Cardiac muscle cell (in vitro differentiated cells and primary cell): ENCODE measurements at regions not wholly inside any gene's neighbourhood (a gene's known extent, or its start where the extent isn't known, plus 50 kb on each side); places are given as distances from the start of the nearest gene placed in this dataset.

Source experiments
- DNase-seq, 2 donors: peaks; one replicate each; pipeline versions ENCODE4 v3.0.0 to v3.0.0-alpha.2; 2010 to 2017; ENCODE audit warnings: low read depth in 1 of 2, low spot score in 1 of 2
- H3K27ac ChIP-seq: fragments of 200-600 bp; sonication (generic); 2 replicates; pipeline ENCODE4 v1.5.1; 2016
- H3K27me3 ChIP-seq: fragments of 200-600 bp; sonication (generic); 2 replicates; pipeline ENCODE4 v1.6.0; 2016; ENCODE audit warnings: control low read depth
- H3K36me3 ChIP-seq: fragments of 200-600 bp; sonication (generic); 2 replicates; pipeline ENCODE4 v1.5.1; 2016; ENCODE audit warnings: control low read depth
- H3K4me1 ChIP-seq: fragments of 200-600 bp; sonication (generic); 2 replicates; pipeline ENCODE4 v1.8.1; 2017; ENCODE audit warnings: low read depth, mild to moderate bottlenecking, mixed run types
- H3K4me3 ChIP-seq: fragments of 200-600 bp; sonication (generic); 2 replicates; pipeline ENCODE4 v1.5.1; 2016; ENCODE audit warnings: mild to moderate bottlenecking
- H3K9me3 ChIP-seq: fragments of 200-600 bp; sonication (generic); 2 replicates; pipeline ENCODE4 v1.5.1; 2017; ENCODE audit warnings: low read depth, mild to moderate bottlenecking, control low read depth
- CTCF ChIP-seq: IDR thresholded peaks from 2 replicates; pipeline ENCODE4 v1.5.1; 2012; ENCODE audit warnings: low read depth, mild to moderate bottlenecking, low read length

GRCh38 chr1:118617916-118618315 lies 370.2 kb downstream of the TBX15 start:
- Histone ChIP-seq H3K27me3 (no peaks in the 10 kb centered on the region), H3K36me3 (no peaks in the 10 kb centered on the region), H3K27ac (no peak overlapping the region), H3K9me3 (no peaks in the 10 kb centered on the region), H3K4me1 (no peaks in the 10 kb centered on the region), H3K4me3 (no peak overlapping the region)
- DNase-seq = no peak
- TF ChIP-seq CTCF = no peak

DNA sequence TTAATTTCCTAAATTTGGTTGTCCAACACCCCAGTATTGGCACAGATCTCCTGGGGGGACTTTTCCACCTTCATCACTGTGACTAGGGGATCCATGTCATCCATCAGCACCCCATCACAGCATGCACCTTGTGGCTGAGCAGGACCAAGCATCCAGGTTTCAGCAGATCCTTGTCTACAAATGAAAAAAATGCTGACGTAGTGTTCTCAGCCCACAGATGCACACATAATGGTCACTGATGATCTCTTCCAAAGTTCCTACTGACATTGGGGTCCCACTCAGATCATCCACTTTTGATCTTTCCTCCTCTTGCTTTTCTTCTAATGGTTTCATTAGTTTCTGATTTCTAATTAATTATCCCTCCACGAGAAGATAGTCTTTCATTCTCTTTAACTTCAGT lies 373.1 kb downstream of the TBX15 start:
- Histone ChIP-seq H3K4me1 (no peaks in the 10 kb centered on the region), H3K9me3 (no peaks in the 10 kb centered on the region), H3K27ac (no peak overlapping the region), H3K27me3 (no peaks in the 10 kb centered on the region), H3K4me3 (no peak overlapping the region), H3K36me3 (no peaks in the 10 kb centered on the region)
- no peak for DNase-seq
- no peak for TF ChIP-seq CTCF

DNA sequence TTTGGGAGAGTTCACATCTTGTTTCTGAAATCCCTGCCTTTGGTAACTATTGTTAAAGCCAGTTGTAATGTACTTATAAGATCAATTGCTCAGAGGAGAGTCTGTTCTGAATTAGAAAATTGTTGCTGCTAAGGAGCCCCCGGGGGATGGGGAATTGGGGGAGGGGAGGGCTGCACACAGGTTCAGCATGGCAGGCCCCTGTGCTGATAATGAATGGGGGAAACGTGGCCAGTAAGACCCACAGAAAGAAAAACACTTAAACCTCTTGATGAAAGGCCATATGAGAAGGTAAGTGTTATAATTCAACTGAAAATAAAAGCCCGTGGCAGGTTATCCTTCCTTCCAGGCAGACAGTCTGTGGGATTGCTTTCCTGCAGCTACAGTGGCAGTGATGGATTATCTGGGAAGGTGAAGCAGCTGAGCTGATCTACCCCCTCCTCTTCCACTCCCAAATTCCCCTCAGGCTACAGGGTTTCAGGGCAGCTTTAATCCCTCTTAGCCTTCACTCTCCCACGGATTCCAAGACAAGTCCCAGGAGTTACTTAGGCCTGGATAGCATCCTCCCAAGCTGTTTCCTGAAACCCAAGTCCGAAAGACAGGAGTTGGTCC lies 398.8 kb downstream of the TBX15 start:
- Histone ChIP-seq H3K27ac (no peak overlapping the region), H3K4me3 (no peak overlapping the region), H3K9me3 (no peaks in the 10 kb centered on the region), H3K36me3 (no peaks in the 10 kb centered on the region), H3K27me3 (no peaks in the 10 kb centered on the region), H3K4me1 (no peaks in the 10 kb centered on the region)
- no peak for DNase-seq
- TF ChIP-seq CTCF = no peak

- Histone ChIP-seq H3K4me1 (no peaks in the 10 kb centered on the region), H3K9me3 (no peaks in the 10 kb centered on the region), H3K27ac (no peak overlapping the region), H3K27me3 (no peaks in the 10 kb centered on the region), H3K4me3 (no peak overlapping the region), H3K36me3 (no peaks in the 10 kb centered on the region)
- TF ChIP-seq CTCF = no peak
- no peak for DNase-seq
Observed at GRCh38 chr1:118588566-118588965, 399.6 kb downstream of the TBX15 start.

DNA sequence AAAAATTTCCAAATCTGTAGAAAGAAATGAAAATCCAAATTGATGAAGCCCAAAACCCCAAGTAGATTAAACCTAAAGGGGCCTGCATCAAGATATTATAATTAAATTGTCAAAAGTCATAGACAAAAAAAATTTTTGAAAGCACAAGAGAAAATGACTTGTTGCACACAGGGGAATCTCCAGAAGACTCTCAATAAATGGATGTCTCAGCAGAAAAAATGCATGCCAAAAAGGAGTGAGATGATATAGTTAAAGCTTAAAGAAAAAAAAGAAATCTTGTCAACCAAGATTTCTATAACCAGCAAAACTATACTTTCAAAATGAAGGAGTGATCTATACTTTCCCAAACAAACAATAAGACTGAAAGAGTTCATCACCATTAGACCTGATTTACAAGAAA lies 393.2 kb upstream of the SPAG17 start:
- no peaks in the 10 kb centered on the region for H3K36me3 ChIP-seq
- DNase-seq = no peak
- no peak overlapping the region for H3K4me3 ChIP-seq
- H3K27ac ChIP-seq = no peak overlapping the region
- no peaks in the 10 kb centered on the region for H3K27me3 ChIP-seq
- H3K9me3 ChIP-seq = no peaks in the 10 kb centered on the region
- H3K4me1 ChIP-seq = no peaks in the 10 kb centered on the region
- no peak for TF ChIP-seq CTCF

DNA sequence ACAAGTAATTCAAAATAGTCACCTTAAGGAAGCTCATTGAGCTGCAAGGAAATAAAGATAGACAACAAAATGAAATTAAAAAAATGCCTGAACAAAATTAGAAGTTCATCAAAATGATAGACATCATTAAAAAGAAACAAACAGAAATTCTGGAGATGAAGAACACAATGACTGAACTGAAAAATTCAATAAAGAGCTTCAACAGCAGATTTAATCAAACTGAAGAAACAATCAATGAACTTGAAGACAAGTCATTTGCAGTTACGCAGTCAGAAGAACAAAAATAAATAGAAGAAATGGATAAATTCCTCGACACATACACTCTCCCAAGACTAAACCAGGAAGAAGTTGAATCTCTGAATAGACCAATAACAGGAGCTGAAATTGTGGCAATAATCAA lies 390.0 kb upstream of the SPAG17 start:
- Histone ChIP-seq H3K36me3 (no peaks in the 10 kb centered on the region), H3K4me1 (no peaks in the 10 kb centered on the region), H3K9me3 (no peaks in the 10 kb centered on the region), H3K4me3 (no peak overlapping the region), H3K27ac (no peak overlapping the region), H3K27me3 (no peaks in the 10 kb centered on the region)
- TF ChIP-seq CTCF = no peak
- no peak for DNase-seq
